K562 (cell line): ENCODE measurements at regions not wholly inside any gene's neighbourhood (a gene's known extent, or its start where the extent isn't known, plus 50 kb on each side); places are given as distances from the start of the nearest gene placed in this dataset.

Source experiments
- ATAC-seq: fragments of 200-7000 bp; cut with Tn5 transposase; 3 replicates; pipeline ENCODE4 v1.9.1; 2020; ENCODE audit warnings: moderate library complexity
- BruUV-seq: library from RNA; stranded (reverse); fragments of 400-500 nt; replicated peaks from 2 replicates; lab custom pipeline; 2021; lab: Mats Ljungman, UMichigan
- CTCF ChIA-PET: fragments of 300-600 bp; formaldehyde crosslinking; extraction: SDS; loops from one replicate; lab custom pipeline; 2021; ENCODE audit warnings: low intra/inter-chr PET ratio; lab: Yijun Ruan, JAX
- POLR2A ChIA-PET: fragments of 300-600, 350-650 bp; sonication (Branson Sonifier 250); formaldehyde crosslinking; extraction: SDS; loops from one replicate; lab custom pipeline; 2021; ENCODE audit warnings: antibody characterized with exemption, inconsistent platforms; lab: Yijun Ruan, JAX
- DNase-seq, 4 experiments: peaks; one replicate each; pipeline versions ENCODE4 v3.0.0 to v3.0.0-alpha.2; 2011 to 2018; ENCODE audit warnings: low spot score in 3 of 4, mixed read lengths in 3 of 4; ENCODE audit errors: extremely low read depth in 1 of 4
- FAIRE-seq: peaks from 2 replicates; lab custom pipeline; 2011; peaks lifted over from hg19 to GRCh38; lab: Jason Lieb, UNC
- H2AFZ ChIP-seq: 2 replicates; pipeline ENCODE4 v1.6.0; 2011; ENCODE audit warnings: low read depth, low read length, control low read depth, inconsistent platforms
- H3K27ac ChIP-seq: fragments of 200-600 bp; 3 replicates; pipeline ENCODE4 v1.8.0; 2011; ENCODE audit warnings: low read depth, mild to moderate bottlenecking, control low read depth, inconsistent platforms, low read length, moderate library complexity, mixed read lengths; ENCODE audit errors: extremely low read depth
- H3K27me3 ChIP-seq, 2 experiments: fragments of 300-600 bp in 1 of 2; 2 replicates in 1 of 2; 3 replicates in 1 of 2; pipeline versions ENCODE4 v1.6.0 to v1.8.0; 2011; ENCODE audit warnings: inconsistent platforms in 2 of 2, low read length in 2 of 2, mild to moderate bottlenecking in 1 of 2, mixed read lengths in 1 of 2, moderate library complexity in 1 of 2; ENCODE audit not compliant: control insufficient read depth in 2 of 2, insufficient read depth in 2 of 2
- H3K36me3 ChIP-seq: fragments of 300-600 bp; 3 replicates; pipeline ENCODE4 v1.8.0; 2011; ENCODE audit warnings: mild to moderate bottlenecking, low read length, inconsistent platforms; ENCODE audit not compliant: control insufficient read depth, insufficient read depth
- H3K4me1 ChIP-seq, 2 experiments: fragments of 200-600 bp in 1 of 2; replicated peaks in 1 of 2; 2 replicates in 1 of 2; 3 replicates in 1 of 2; pipeline versions ENCODE4 v1.5.1 to v1.8.0; 2011; ENCODE audit warnings: inconsistent platforms in 2 of 2, low read length in 2 of 2, mild to moderate bottlenecking in 1 of 2, mixed read lengths in 1 of 2, moderate library complexity in 1 of 2; ENCODE audit not compliant: control insufficient read depth in 2 of 2, insufficient read depth in 2 of 2
- H3K4me2 ChIP-seq: 2 replicates; pipeline ENCODE4 v1.6.1; 2011; ENCODE audit warnings: low read length, control low read depth, inconsistent platforms, mixed read lengths; ENCODE audit not compliant: insufficient read depth
- H3K4me3 ChIP-seq: fragments of 200-600 bp; sonication (generic), shearing (Covaris generic); 2 replicates; pipeline ENCODE4 v1.5.1; 2016; ENCODE audit warnings: control low read depth, inconsistent platforms
- H3K79me2 ChIP-seq: fragments of 200-600 bp; 3 replicates; pipeline ENCODE4 v1.8.0; 2011; ENCODE audit warnings: low read length, inconsistent platforms; ENCODE audit not compliant: control insufficient read depth, insufficient read depth
- H3K9ac ChIP-seq, 2 experiments: 2 replicates each; pipeline versions ENCODE4 v1.6.0 to v1.6.1; 2011; ENCODE audit warnings: low read depth in 2 of 2, low read length in 2 of 2, control low read depth in 1 of 2, inconsistent platforms in 1 of 2, mild to moderate bottlenecking in 1 of 2, mixed read lengths in 1 of 2; ENCODE audit not compliant: insufficient read depth in 1 of 2
- H3K9me1 ChIP-seq: one replicate; pipeline ENCODE4 v1.6.0; 2011; ENCODE audit warnings: inconsistent platforms, mild to moderate bottlenecking, low read length, moderate library complexity; ENCODE audit not compliant: control insufficient read depth, insufficient read depth
- H3K9me3 ChIP-seq: replicated peaks from 2 replicates; pipeline ENCODE4 v1.5.1; 2011; ENCODE audit warnings: low read depth, low read length, inconsistent platforms; ENCODE audit not compliant: control insufficient read depth, insufficient read depth
- H4K20me1 ChIP-seq: replicated peaks from 2 replicates; pipeline ENCODE4 v1.6.1; 2011; ENCODE audit warnings: low read length, inconsistent platforms, mixed read lengths; ENCODE audit not compliant: control insufficient read depth, insufficient read depth
- ARHGAP35 ChIP-seq: fragments of 450-650 bp; IDR thresholded peaks from 2 replicates; pipeline ENCODE4 v1.6.1; 2018; ENCODE audit not compliant: partially characterized antibody
- EGR1 ChIP-seq: fragments of 450-650 bp; conservative IDR thresholded peaks from 2 replicates; pipeline ENCODE4 v1.6.1; 2017; ENCODE audit warnings: mild to moderate bottlenecking
- GABPA ChIP-seq: fragments of 200-800 bp; sonication (Bioruptor generic); conservative IDR thresholded peaks from 2 replicates; pipeline ENCODE4 v1.6.1; 2016; ENCODE audit warnings: low read depth, missing genetic modification characterization, missing compliant biosample characterization
- KDM5B ChIP-seq: fragments of 200-600 bp; sonication (generic); IDR thresholded peaks from 2 replicates; pipeline ENCODE4 v1.6.1; 2012; ENCODE audit warnings: low read depth, mild to moderate bottlenecking, moderate library complexity, low read length, control low read depth, inconsistent platforms; ENCODE audit not compliant: insufficient replicate concordance
- SNRNP70 ChIP-seq: fragments of 200-400 bp; formaldehyde crosslinking; optimal IDR thresholded peaks from 2 replicates; pipeline ENCODE3; 2017; ENCODE audit warnings: low read depth, low read length
- TAL1 ChIP-seq: fragments of 450-650 bp; IDR thresholded peaks from 2 replicates; pipeline ENCODE4 v1.6.1; 2016; ENCODE audit warnings: mild to moderate bottlenecking
- ZNF280B ChIP-seq: fragments of 250-450 bp; sonication (Bioruptor Pico); IDR thresholded peaks from 2 replicates; pipeline ENCODE4 v1.5.1; 2021; ENCODE audit warnings: mild to moderate bottlenecking
- in situ Hi-C: fragments of 300-500 bp; cut with MboI; formaldehyde crosslinking; loops from 4 replicates; pipeline ENCODE4 v1.15.0; 2018; ENCODE audit warnings: inconsistent platforms, mixed read lengths
- intact Hi-C: fragments of 100-400 bp; cut with micrococcal nuclease; formaldehyde crosslinking; loops from 2 replicates; pipeline ENCODE4 v1.14.2; 2022
- TF ChIP-seq, protein P1 (sequence below), 2 experiments: IDR thresholded peaks in 1 of 2; conservative IDR thresholded peaks in 1 of 2; 2 replicates each; pipeline ENCODE4 v1.6.1; 2016; ENCODE audit warnings: low read depth in 2 of 2, mild to moderate bottlenecking in 1 of 2, missing compliant biosample characterization in 1 of 2, missing genetic modification characterization in 1 of 2, moderate library complexity in 1 of 2
- TF ChIP-seq, protein P2 (sequence below): fragments of 250-450 bp; sonication (Bioruptor Pico); IDR thresholded peaks from 2 replicates; pipeline ENCODE4 v1.8.0; 2022; ENCODE audit warnings: inconsistent platforms
- TF ChIP-seq, protein P3 (sequence below): fragments of 250-450 bp; sonication (Bioruptor Pico); IDR thresholded peaks from 2 replicates; pipeline ENCODE4 v1.9.0; 2021; ENCODE audit warnings: mild to moderate bottlenecking
- TF ChIP-seq, protein P4 (sequence below): fragments of 450-650 bp; IDR thresholded peaks from 2 replicates; pipeline ENCODE4 v1.7.0; 2016; ENCODE audit warnings: borderline replicate concordance
- TF ChIP-seq, protein P5 (sequence below): sonication (generic); formaldehyde crosslinking; IDR thresholded peaks from 2 replicates; pipeline ENCODE4 v1.8.1; 2023; ENCODE audit warnings: mild to moderate bottlenecking, missing genetic modification reagents

DNA sequence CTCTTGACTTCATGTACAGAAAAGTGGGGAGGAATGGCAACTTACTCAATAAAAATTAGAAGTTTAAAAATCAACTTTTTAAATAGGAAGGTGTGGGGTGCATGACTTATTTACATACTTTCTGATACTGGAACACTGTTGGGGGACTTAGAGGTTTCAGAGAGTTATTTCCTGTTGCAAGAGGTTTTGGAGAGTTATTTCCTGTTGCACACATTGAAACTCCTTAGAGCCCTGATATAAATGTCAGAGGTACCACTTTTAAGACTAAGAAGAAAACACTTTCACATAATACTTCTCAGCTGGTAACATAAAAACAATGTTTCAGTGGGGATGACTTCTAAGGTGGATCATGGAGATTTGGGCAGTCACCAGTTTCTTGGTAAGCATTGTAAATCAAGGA lies 579.9 kb downstream of the MMUT start:
- Histone ChIP-seq H3K9ac (no peak overlapping the region), H3K27ac (no peak overlapping the region), H3K9me1 (no peaks in the 10 kb centered on the region), H3K4me3 (no peak overlapping the region), H3K36me3 (no peaks in the 10 kb centered on the region), H3K27me3 (no peaks in the 10 kb centered on the region), H4K20me1 (no peaks in the 10 kb centered on the region), H3K4me2 (no peak overlapping the region), H2AFZ (no peak overlapping the region), H3K9me3 (0 out of 2 replicates have a peak, but pooled peaks cover 2% of the 10 kb centered on the region), H3K4me1 (no peaks in the 10 kb centered on the region), H3K79me2 (no peaks in the 10 kb centered on the region)
- ATAC-seq: no peak
- CTCF ChIA-PET: no interaction called here
- intact Hi-C loops (no loop called here), in situ Hi-C loops (no loop called here)
- POLR2A ChIA-PET: interaction anchor here (0.5 kb wide), 1 partner anchor 1309 kb away, joined by 3 read pairs; no protein-coding TSS in a partner anchor
- DNase-seq: no peak
- no TSS peak for BruUV-seq
- no peak for FAIRE-seq
- TF ChIP-seq ARHGAP35 (no peak), KDM5B (no peak), TAL1 (no peak), EGR1 (no peak), ZNF280B (no peak), SNRNP70 (no peak), GABPA (tag) (no peak)
- TF ChIP-seq, protein P1, sequence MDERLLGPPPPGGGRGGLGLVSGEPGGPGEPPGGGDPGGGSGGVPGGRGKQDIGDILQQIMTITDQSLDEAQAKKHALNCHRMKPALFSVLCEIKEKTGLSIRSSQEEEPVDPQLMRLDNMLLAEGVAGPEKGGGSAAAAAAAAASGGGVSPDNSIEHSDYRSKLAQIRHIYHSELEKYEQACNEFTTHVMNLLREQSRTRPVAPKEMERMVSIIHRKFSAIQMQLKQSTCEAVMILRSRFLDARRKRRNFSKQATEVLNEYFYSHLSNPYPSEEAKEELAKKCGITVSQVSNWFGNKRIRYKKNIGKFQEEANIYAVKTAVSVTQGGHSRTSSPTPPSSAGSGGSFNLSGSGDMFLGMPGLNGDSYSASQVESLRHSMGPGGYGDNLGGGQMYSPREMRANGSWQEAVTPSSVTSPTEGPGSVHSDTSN (CRISPR knock-in tag; IDR thresholded peaks at IDR 0.05; ENCODE audit: low read depth): no peak
- TF ChIP-seq, protein P1 (tag; conservative IDR thresholded peaks at IDR 0.05; ENCODE audit: low read depth): no peak
- TF ChIP-seq, protein P2, sequence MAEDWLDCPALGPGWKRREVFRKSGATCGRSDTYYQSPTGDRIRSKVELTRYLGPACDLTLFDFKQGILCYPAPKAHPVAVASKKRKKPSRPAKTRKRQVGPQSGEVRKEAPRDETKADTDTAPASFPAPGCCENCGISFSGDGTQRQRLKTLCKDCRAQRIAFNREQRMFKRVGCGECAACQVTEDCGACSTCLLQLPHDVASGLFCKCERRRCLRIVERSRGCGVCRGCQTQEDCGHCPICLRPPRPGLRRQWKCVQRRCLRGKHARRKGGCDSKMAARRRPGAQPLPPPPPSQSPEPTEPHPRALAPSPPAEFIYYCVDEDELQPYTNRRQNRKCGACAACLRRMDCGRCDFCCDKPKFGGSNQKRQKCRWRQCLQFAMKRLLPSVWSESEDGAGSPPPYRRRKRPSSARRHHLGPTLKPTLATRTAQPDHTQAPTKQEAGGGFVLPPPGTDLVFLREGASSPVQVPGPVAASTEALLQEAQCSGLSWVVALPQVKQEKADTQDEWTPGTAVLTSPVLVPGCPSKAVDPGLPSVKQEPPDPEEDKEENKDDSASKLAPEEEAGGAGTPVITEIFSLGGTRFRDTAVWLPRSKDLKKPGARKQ (CRISPR knock-in tag): no peak
- TF ChIP-seq, protein P3, sequence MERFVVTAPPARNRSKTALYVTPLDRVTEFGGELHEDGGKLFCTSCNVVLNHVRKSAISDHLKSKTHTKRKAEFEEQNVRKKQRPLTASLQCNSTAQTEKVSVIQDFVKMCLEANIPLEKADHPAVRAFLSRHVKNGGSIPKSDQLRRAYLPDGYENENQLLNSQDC (CRISPR knock-in tag): no peak
- TF ChIP-seq, protein P4, sequence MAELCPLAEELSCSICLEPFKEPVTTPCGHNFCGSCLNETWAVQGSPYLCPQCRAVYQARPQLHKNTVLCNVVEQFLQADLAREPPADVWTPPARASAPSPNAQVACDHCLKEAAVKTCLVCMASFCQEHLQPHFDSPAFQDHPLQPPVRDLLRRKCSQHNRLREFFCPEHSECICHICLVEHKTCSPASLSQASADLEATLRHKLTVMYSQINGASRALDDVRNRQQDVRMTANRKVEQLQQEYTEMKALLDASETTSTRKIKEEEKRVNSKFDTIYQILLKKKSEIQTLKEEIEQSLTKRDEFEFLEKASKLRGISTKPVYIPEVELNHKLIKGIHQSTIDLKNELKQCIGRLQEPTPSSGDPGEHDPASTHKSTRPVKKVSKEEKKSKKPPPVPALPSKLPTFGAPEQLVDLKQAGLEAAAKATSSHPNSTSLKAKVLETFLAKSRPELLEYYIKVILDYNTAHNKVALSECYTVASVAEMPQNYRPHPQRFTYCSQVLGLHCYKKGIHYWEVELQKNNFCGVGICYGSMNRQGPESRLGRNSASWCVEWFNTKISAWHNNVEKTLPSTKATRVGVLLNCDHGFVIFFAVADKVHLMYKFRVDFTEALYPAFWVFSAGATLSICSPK: no peak
- TF ChIP-seq, protein P5, sequence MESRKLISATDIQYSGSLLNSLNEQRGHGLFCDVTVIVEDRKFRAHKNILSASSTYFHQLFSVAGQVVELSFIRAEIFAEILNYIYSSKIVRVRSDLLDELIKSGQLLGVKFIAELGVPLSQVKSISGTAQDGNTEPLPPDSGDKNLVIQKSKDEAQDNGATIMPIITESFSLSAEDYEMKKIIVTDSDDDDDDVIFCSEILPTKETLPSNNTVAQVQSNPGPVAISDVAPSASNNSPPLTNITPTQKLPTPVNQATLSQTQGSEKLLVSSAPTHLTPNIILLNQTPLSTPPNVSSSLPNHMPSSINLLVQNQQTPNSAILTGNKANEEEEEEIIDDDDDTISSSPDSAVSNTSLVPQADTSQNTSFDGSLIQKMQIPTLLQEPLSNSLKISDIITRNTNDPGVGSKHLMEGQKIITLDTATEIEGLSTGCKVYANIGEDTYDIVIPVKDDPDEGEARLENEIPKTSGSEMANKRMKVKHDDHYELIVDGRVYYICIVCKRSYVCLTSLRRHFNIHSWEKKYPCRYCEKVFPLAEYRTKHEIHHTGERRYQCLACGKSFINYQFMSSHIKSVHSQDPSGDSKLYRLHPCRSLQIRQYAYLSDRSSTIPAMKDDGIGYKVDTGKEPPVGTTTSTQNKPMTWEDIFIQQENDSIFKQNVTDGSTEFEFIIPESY (CRISPR knock-in tag): no peak
